ENCODE measurements at regions not wholly inside any gene's neighbourhood (a gene's known extent, or its start where the extent isn't known, plus 50 kb on each side); places are given as distances from the start of the nearest gene placed in this dataset.

GRCh38 chr18:52045946-52046675 lies 293.9 kb upstream of the DCC start:
- no peak for ATAC-seq
- Mint-ChIP-seq H3K36me3 (no peaks in the 10 kb centered on the region), H3K4me1 (no peaks in the 10 kb centered on the region), H3K27ac (no peak overlapping the region), H3K9me3 (peaks cover 0 to 14% (median 2%) of the 10 kb centered on the region in 9 donors), H3K4me3 (no peak overlapping the region), H3K27me3 (no peaks in the 10 kb centered on the region)
- POLR2A ChIA-PET: no interaction called here
- no peak for DNase-seq

GRCh38 chr18:52046842-52047241 lies 293.2 kb upstream of the DCC start:
- H3K36me3 Mint-ChIP-seq: no peaks in the 10 kb centered on the region
- no peak for ATAC-seq
- DNase-seq: no peak
- no peak overlapping the region for H3K4me3 Mint-ChIP-seq
- H3K9me3 Mint-ChIP-seq: peaks cover 0 to 14% (median under 1%) of the 10 kb centered on the region in 9 donors
- H3K27me3 Mint-ChIP-seq: no peaks in the 10 kb centered on the region
- H3K27ac Mint-ChIP-seq: no peak overlapping the region
- POLR2A ChIA-PET: no interaction called here
- no peaks in the 10 kb centered on the region for H3K4me1 Mint-ChIP-seq

- Mint-ChIP-seq H3K27me3 (no peaks in the 10 kb centered on the region), H3K27ac (no peak overlapping the region), H3K36me3 (no peaks in the 10 kb centered on the region), H3K9me3 (peaks cover 0 to 18% (median 8%) of the 10 kb centered on the region in 9 donors), H3K4me3 (no peak overlapping the region), H3K4me1 (no peaks in the 10 kb centered on the region)
- ATAC-seq: no peak
- POLR2A ChIA-PET: no interaction called here
- DNase-seq: no peak
Measured at GRCh38 chr18:52054324-52054723, 285.7 kb upstream of the DCC start.

GRCh38 chr18:52060607-52061304 lies 279.2 kb upstream of the DCC start:
- H3K4me3 Mint-ChIP-seq: no peak overlapping the region
- H3K27me3 Mint-ChIP-seq: no peaks in the 10 kb centered on the region
- H3K4me1 Mint-ChIP-seq: no peaks in the 10 kb centered on the region
- no peak for DNase-seq
- H3K36me3 Mint-ChIP-seq: no peaks in the 10 kb centered on the region
- ATAC-seq: no peak
- H3K9me3 Mint-ChIP-seq: peaks cover 0 to 21% (median 9%) of the 10 kb centered on the region in 9 donors
- peak overlapping the region in 1 of 10 donors; percentile 2 for H3K27ac Mint-ChIP-seq
- POLR2A ChIA-PET: no interaction called here

GRCh38 chr18:52063923-52064322 lies 276.1 kb upstream of the DCC start:
- Mint-ChIP-seq H3K9me3 (peaks cover 0 to 36% (median 14%) of the 10 kb centered on the region in 9 donors), H3K27me3 (no peaks in the 10 kb centered on the region), H3K4me3 (no peak overlapping the region), H3K4me1 (no peaks in the 10 kb centered on the region), H3K27ac (peak overlapping the region in 1 of 10 donors; percentile 7), H3K36me3 (no peaks in the 10 kb centered on the region)
- no peak for ATAC-seq
- DNase-seq: no peak
- POLR2A ChIA-PET: no interaction called here

- Mint-ChIP-seq H3K36me3 (no peaks in the 10 kb centered on the region), H3K4me1 (no peaks in the 10 kb centered on the region), H3K9me3 (peaks cover 8 to 30% (median 16%) of the 10 kb centered on the region in 9 donors), H3K4me3 (no peak overlapping the region), H3K27me3 (no peaks in the 10 kb centered on the region), H3K27ac (no peak overlapping the region)
- POLR2A ChIA-PET: no interaction called here
- ATAC-seq (no peak), DNase-seq (no peak)
Measured at GRCh38 chr18:52069201-52069600, 270.8 kb upstream of the DCC start.

GRCh38 chr18:52070291-52070756 lies 269.7 kb upstream of the DCC start:
- peaks cover 10 to 28% (median 16%) of the 10 kb centered on the region in 9 donors for H3K9me3 Mint-ChIP-seq
- POLR2A ChIA-PET: no interaction called here
- ATAC-seq (no peak), DNase-seq (no peak)
- H3K27ac Mint-ChIP-seq: no peak overlapping the region
- no peaks in the 10 kb centered on the region for H3K27me3 Mint-ChIP-seq
- no peaks in the 10 kb centered on the region for H3K36me3 Mint-ChIP-seq
- H3K4me1 Mint-ChIP-seq: no peaks in the 10 kb centered on the region
- no peak overlapping the region for H3K4me3 Mint-ChIP-seq

GRCh38 chr18:52077251-52077983 lies 262.6 kb upstream of the DCC start:
- no peaks in the 10 kb centered on the region for H3K27me3 Mint-ChIP-seq
- no peak for DNase-seq
- no peaks in the 10 kb centered on the region for H3K4me1 Mint-ChIP-seq
- H3K27ac Mint-ChIP-seq: no peak overlapping the region
- POLR2A ChIA-PET: no interaction called here
- ATAC-seq: no peak
- no peak overlapping the region for H3K4me3 Mint-ChIP-seq
- peaks cover 0 to 16% (median 4%) of the 10 kb centered on the region in 9 donors for H3K9me3 Mint-ChIP-seq
- peaks cover 0 to 5% (median 0%) of the 10 kb centered on the region in 3 donors for H3K36me3 Mint-ChIP-seq

- ATAC-seq (no peak), DNase-seq (no peak)
- peaks cover 0 to 7% (median 0%) of the 10 kb centered on the region in 9 donors for H3K9me3 Mint-ChIP-seq
- POLR2A ChIA-PET: no interaction called here
- H3K36me3 Mint-ChIP-seq: no peaks in the 10 kb centered on the region
- H3K4me3 Mint-ChIP-seq: no peak overlapping the region
- H3K27me3 Mint-ChIP-seq: no peaks in the 10 kb centered on the region
- H3K27ac Mint-ChIP-seq: no peak overlapping the region
- H3K4me1 Mint-ChIP-seq: no peaks in the 10 kb centered on the region
Measured at GRCh38 chr18:52082246-52082645, 257.8 kb upstream of the DCC start.

- POLR2A ChIA-PET: no interaction called here
- Mint-ChIP-seq H3K4me1 (no peaks in the 10 kb centered on the region), H3K27me3 (no peaks in the 10 kb centered on the region), H3K4me3 (no peak overlapping the region), H3K27ac (no peak overlapping the region), H3K36me3 (no peaks in the 10 kb centered on the region), H3K9me3 (peaks cover 0 to 5% (median 0%) of the 10 kb centered on the region in 9 donors)
- DNase-seq (no peak), ATAC-seq (no peak)
Measured at GRCh38 chr18:52087140-52087539, 252.9 kb upstream of the DCC start.

GRCh38 chr18:52090005-52090404 lies 250.0 kb upstream of the DCC start:
- no peaks in the 10 kb centered on the region for H3K27me3 Mint-ChIP-seq
- H3K4me1 Mint-ChIP-seq: no peaks in the 10 kb centered on the region
- POLR2A ChIA-PET: no interaction called here
- DNase-seq: no peak
- H3K27ac Mint-ChIP-seq: no peak overlapping the region
- ATAC-seq: no peak
- H3K36me3 Mint-ChIP-seq: no peaks in the 10 kb centered on the region
- peaks cover 0 to 5% (median 0%) of the 10 kb centered on the region in 9 donors for H3K9me3 Mint-ChIP-seq
- H3K4me3 Mint-ChIP-seq: no peak overlapping the region

GRCh38 chr18:52093171-52093570 lies 246.8 kb upstream of the DCC start:
- no peak for ATAC-seq
- H3K4me1 Mint-ChIP-seq: no peaks in the 10 kb centered on the region
- no peak overlapping the region for H3K4me3 Mint-ChIP-seq
- no peaks in the 10 kb centered on the region for H3K27me3 Mint-ChIP-seq
- DNase-seq: no peak
- H3K27ac Mint-ChIP-seq: no peak overlapping the region
- POLR2A ChIA-PET: no interaction called here
- peaks cover 0 to 7% (median 0%) of the 10 kb centered on the region in 9 donors for H3K9me3 Mint-ChIP-seq
- no peaks in the 10 kb centered on the region for H3K36me3 Mint-ChIP-seq

- POLR2A ChIA-PET: no interaction called here
- no peak overlapping the region for H3K4me3 Mint-ChIP-seq
- DNase-seq: no peak
Measured at GRCh38 chr18:52118684-52119083, 221.3 kb upstream of the DCC start.

More at GRCh38 chr18:52118684-52119083, 221.3 kb upstream of the DCC start:
- Mint-ChIP-seq H3K36me3 (no peaks in the 10 kb centered on the region), H3K27me3 (peaks cover 0 to 9% (median 0%) of the 10 kb centered on the region in 5 donors), H3K4me1 (no peaks in the 10 kb centered on the region), H3K27ac (no peak overlapping the region), H3K9me3 (peaks cover 0 to 11% (median 3%) of the 10 kb centered on the region in 9 donors)
- no peak for ATAC-seq

All from naive thymus-derived CD8-positive, alpha-beta T cell (primary cell).